BJ (cell line): ENCODE measurements at regions not wholly inside any gene's neighbourhood (a gene's known extent, or its start where the extent isn't known, plus 50 kb on each side); places are given as distances from the start of the nearest gene placed in this dataset.

Experiments
- CTCF ChIA-PET: fragments of 350-600 bp; formaldehyde crosslinking; extraction: SDS; loops from one replicate; lab custom pipeline; 2021; ENCODE audit warnings: antibody characterized with exemption, inconsistent platforms; lab: Yijun Ruan, JAX
- POLR2A ChIA-PET: fragments of 300-600 bp; sonication (Branson Sonifier 250); formaldehyde crosslinking; extraction: SDS; loops from one replicate; lab custom pipeline; 2021; ENCODE audit warnings: antibody characterized with exemption; lab: Charles Lee
- DNase-seq: peaks from one replicate; pipeline ENCODE4 v3.0.0-alpha.2; 2011; ENCODE audit warnings: low read depth
- H3K27me3 ChIP-seq: 2 replicates; pipeline ENCODE4 v1.6.0; 2011; ENCODE audit warnings: low read length; ENCODE audit not compliant: control insufficient read depth, insufficient read depth
- H3K36me3 ChIP-seq: 2 replicates; pipeline ENCODE4 v1.5.1; 2011; ENCODE audit warnings: low read length; ENCODE audit not compliant: control insufficient read depth, insufficient read depth
- H3K4me3 ChIP-seq: 2 replicates; pipeline ENCODE4 v1.5.1; 2011; ENCODE audit warnings: low read depth, mild to moderate bottlenecking, control low read depth, low read length
- TF ChIP-seq, protein P1 (sequence below): IDR thresholded peaks from 2 replicates; pipeline ENCODE4 v1.5.1; 2011; ENCODE audit warnings: low read depth, mild to moderate bottlenecking, control low read depth, inconsistent platforms, low read length, moderate library complexity; ENCODE audit not compliant: insufficient read depth

DNA sequence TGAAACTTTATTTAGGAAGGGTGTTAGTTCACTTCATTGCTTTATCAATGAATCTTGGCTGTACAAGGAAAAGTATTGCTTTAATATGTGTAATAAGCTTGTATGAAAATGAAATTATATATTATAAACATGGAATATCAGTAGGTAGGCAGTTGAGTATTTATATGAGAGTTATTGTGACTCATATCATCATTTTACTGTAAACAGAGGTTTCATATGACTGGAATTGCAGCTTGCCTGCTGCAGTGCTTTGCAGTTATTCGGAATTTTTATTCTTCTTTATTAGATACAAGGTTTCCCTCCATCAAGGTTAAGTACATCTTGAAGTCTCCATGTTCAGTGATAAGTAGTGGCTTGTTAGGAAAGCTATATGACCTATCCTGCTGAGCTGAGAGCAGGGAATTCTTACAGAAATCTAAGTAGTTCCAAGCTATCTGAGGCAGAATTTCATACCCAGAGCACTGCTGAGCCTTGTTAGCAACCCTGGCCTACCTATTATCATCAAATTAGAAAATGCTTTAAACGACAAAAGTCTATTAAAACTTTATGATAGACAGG is 111.2 kb downstream of the MGST1 start:
- ChIA-PET CTCF (interaction anchor here (1.7 kb wide), 1 partner anchor 11 kb away, joined by 4 read pairs; no protein-coding TSS in a partner anchor), POLR2A (no interaction called here)
- Histone ChIP-seq H3K36me3 (no peaks in the 10 kb centered on the region), H3K4me3 (no peak overlapping the region), H3K27me3 (no peaks in the 10 kb centered on the region)
- TF ChIP-seq, protein P1, sequence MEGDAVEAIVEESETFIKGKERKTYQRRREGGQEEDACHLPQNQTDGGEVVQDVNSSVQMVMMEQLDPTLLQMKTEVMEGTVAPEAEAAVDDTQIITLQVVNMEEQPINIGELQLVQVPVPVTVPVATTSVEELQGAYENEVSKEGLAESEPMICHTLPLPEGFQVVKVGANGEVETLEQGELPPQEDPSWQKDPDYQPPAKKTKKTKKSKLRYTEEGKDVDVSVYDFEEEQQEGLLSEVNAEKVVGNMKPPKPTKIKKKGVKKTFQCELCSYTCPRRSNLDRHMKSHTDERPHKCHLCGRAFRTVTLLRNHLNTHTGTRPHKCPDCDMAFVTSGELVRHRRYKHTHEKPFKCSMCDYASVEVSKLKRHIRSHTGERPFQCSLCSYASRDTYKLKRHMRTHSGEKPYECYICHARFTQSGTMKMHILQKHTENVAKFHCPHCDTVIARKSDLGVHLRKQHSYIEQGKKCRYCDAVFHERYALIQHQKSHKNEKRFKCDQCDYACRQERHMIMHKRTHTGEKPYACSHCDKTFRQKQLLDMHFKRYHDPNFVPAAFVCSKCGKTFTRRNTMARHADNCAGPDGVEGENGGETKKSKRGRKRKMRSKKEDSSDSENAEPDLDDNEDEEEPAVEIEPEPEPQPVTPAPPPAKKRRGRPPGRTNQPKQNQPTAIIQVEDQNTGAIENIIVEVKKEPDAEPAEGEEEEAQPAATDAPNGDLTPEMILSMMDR = no peak
- DNase-seq = no peak

DNA sequence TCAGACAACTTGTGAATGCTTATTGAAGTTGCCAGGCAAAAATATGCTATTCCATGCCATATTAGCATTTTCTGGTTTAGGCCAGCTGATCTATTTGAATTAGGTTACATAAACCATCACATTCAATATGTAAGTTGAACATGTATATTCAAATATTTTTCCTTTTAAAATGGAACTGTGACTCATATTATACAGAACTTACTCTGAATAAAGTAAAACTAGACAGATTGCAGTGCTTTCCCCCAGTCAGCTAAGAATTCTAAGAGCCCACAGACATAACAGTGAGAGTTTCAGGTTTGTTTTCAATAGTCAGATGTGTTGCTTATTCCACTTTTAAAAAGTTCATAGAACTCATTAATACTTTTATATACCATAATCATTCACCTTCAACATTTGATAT is 119.8 kb downstream of the MGST1 start:
- Histone ChIP-seq H3K27me3 (no peaks in the 10 kb centered on the region), H3K4me3 (no peak overlapping the region), H3K36me3 (no peaks in the 10 kb centered on the region)
- CTCF ChIA-PET = no interaction called here
- no peak for DNase-seq
- POLR2A ChIA-PET = no interaction called here
- TF ChIP-seq, protein P1 = no peak

DNA sequence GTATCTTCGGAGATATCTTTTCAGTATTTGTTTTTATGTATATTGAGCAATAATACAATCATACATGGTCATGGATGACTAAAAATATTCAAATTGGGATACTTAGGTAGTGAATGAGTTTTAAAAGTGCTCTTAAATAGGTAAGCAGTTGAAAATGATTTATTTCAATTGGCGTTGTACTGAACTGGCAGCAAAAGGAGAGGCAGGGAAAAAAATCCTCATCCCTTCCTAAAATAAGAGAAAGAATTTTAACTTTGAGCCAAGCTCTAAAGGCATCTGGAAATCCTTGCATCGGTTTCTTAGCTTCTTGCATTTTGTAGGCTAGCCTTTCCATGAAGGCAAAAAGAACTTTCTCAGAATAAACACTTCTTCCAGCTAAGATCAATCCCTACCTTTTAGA is 125.2 kb downstream of the MGST1 start:
- TF ChIP-seq, protein P1 = no peak
- ChIA-PET CTCF (no interaction called here), POLR2A (no interaction called here)
- no peak overlapping the region for H3K4me3 ChIP-seq
- H3K27me3 ChIP-seq = no peaks in the 10 kb centered on the region
- no peak for DNase-seq
- no peaks in the 10 kb centered on the region for H3K36me3 ChIP-seq

DNA sequence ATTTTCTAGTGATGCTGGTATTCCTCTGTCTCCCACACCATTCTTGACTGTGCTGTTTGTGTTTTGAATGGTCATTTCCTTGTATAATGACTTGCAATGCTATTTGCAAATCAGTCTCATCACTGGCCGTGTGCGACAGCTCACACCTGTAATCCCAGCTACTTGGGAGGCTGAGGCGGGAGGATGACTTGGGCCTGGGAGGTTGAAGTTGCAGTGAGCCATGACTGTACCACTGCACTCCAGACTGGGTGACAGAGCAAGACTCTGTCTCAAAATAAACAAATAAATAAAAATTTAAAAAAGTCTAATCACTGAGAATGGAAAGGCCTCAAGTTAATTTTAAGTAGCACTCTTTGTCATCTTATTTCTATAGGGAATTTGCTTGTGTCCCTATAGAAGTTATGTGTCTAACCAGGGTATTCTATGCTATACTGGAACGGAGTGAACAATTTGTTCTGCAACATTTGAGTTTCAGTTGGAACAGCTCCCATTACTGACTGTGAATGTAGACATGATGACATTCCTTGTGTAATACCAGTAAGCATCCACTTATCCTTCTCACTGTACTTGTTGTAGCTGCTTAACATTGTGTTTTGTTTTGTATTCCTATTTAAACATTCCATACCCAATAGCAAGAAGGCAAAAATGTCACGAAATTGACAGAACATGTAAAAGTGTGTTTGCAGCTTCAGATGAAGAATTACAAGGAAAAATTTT is 126.3 kb downstream of the MGST1 start:
- Histone ChIP-seq H3K27me3 (no peaks in the 10 kb centered on the region), H3K36me3 (no peaks in the 10 kb centered on the region), H3K4me3 (no peak overlapping the region)
- DNase-seq = no peak
- TF ChIP-seq, protein P1 = no peak
- ChIA-PET POLR2A (no interaction called here), CTCF (no interaction called here)

DNA sequence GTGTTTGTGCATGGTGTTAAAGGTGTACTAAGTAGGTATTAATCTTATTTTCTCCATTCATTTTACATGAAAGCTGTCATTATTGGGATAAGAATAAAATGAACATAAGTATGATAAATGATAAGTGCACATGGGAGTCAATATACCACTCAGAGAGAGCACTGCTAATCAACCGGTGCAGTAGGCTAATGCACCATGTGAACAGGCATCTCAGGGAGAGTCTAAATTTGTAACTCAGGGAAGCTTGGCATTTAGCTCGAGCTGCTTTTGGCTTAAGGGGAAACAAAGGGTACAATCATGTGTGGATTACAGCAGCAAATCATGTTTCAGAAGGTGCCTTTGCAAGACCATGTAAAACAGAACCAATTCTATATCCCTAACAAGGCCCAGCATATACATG is 127.4 kb downstream of the MGST1 start:
- ChIA-PET POLR2A (no interaction called here), CTCF (no interaction called here)
- TF ChIP-seq, protein P1 = no peak
- no peaks in the 10 kb centered on the region for H3K36me3 ChIP-seq
- DNase-seq = no peak
- no peaks in the 10 kb centered on the region for H3K27me3 ChIP-seq
- H3K4me3 ChIP-seq = no peak overlapping the region
